Mesothelial cell of epicardium (in vitro differentiated cells): ENCODE measurements at regions not wholly inside any gene's neighbourhood (a gene's known extent, or its start where the extent isn't known, plus 50 kb on each side); places are given as distances from the start of the nearest gene placed in this dataset.
"Not testable (repeated sequence)": the region's sequence is repeated elsewhere in the genome, so short reads cannot be mapped to it uniquely, and the experiment has no call there.

ENCODE experiments used
- DNase-seq, 2 experiments: peaks; one replicate each; pipeline ENCODE4 v3.0.0; 2021; ENCODE audit warnings: low spot score in 2 of 2; ENCODE audit not compliant: unreplicated experiment in 2 of 2
- H3K27ac Mint-ChIP-seq: 2 replicates; pipeline ENCODE4 v1.8.0; 2021; ENCODE audit warnings: mixed read lengths
- H3K27me3 Mint-ChIP-seq: 2 replicates; pipeline ENCODE4 v1.8.0; 2021; ENCODE audit warnings: low read depth, mixed read lengths
- H3K36me3 Mint-ChIP-seq: 2 replicates; pipeline ENCODE4 v1.8.0; 2021; ENCODE audit warnings: mixed read lengths
- H3K4me1 Mint-ChIP-seq: 2 replicates; pipeline ENCODE4 v1.8.0; 2021; ENCODE audit warnings: mixed read lengths
- H3K4me3 Mint-ChIP-seq: 2 replicates; pipeline ENCODE4 v1.8.0; 2021; ENCODE audit warnings: mild to moderate bottlenecking, moderate library complexity, mixed read lengths
- H3K9me3 Mint-ChIP-seq: 2 replicates; pipeline ENCODE4 v1.8.0; 2021; ENCODE audit warnings: mixed read lengths
- CTCF ChIP-seq: fragments of 200-600 bp; sonication (generic); IDR thresholded peaks from one replicate; pipeline ENCODE4 v1.5.0; 2021; ENCODE audit warnings: antibody characterized with exemption; ENCODE audit not compliant: unreplicated experiment

GRCh38 chr6:118719351-118720124 is 68.1 kb upstream of the CEP85L start:
- H3K36me3 Mint-ChIP-seq: no peaks in the 10 kb centered on the region
- no peak for TF ChIP-seq CTCF
- H3K9me3 Mint-ChIP-seq: no peaks in the 10 kb centered on the region
- no peak for DNase-seq
- no peak overlapping the region for H3K4me3 Mint-ChIP-seq
- H3K27ac Mint-ChIP-seq: peak overlapping the region; percentile 58
- no peaks in the 10 kb centered on the region for H3K27me3 Mint-ChIP-seq
- H3K4me1 Mint-ChIP-seq: peaks cover 10% of the 10 kb centered on the region

- Mint-ChIP-seq H3K36me3 (no peaks in the 10 kb centered on the region), H3K4me1 (peaks cover 10% of the 10 kb centered on the region), H3K9me3 (no peaks in the 10 kb centered on the region), H3K4me3 (no peak overlapping the region), H3K27ac (no peak overlapping the region), H3K27me3 (no peaks in the 10 kb centered on the region)
- TF ChIP-seq CTCF: no peak
- no peak for DNase-seq
These were observed 67.5 kb upstream of the CEP85L start for GRCh38 chr6:118718903-118719302.

GRCh38 chr6:118718297-118718696 is 66.9 kb upstream of the CEP85L start:
- no peak for DNase-seq
- H3K4me1 Mint-ChIP-seq: peaks cover 10% of the 10 kb centered on the region
- H3K36me3 Mint-ChIP-seq: no peaks in the 10 kb centered on the region
- H3K27me3 Mint-ChIP-seq: no peaks in the 10 kb centered on the region
- no peak overlapping the region for H3K4me3 Mint-ChIP-seq
- H3K9me3 Mint-ChIP-seq: no peaks in the 10 kb centered on the region
- no peak overlapping the region for H3K27ac Mint-ChIP-seq
- TF ChIP-seq CTCF: no peak

- Mint-ChIP-seq H3K4me1 (peaks cover 10% of the 10 kb centered on the region), H3K36me3 (no peaks in the 10 kb centered on the region), H3K27me3 (no peaks in the 10 kb centered on the region), H3K9me3 (no peaks in the 10 kb centered on the region), H3K4me3 (no peak overlapping the region), H3K27ac (no peak overlapping the region)
- no peak for DNase-seq
- no peak for TF ChIP-seq CTCF
These were observed 65.7 kb upstream of the CEP85L start for GRCh38 chr6:118717106-118717505.

- H3K36me3 Mint-ChIP-seq, H3K9me3 Mint-ChIP-seq, H3K4me1 Mint-ChIP-seq: not testable (repeated sequence)
These were observed 64.5 kb upstream of the CEP85L start for GRCh38 chr6:118715907-118716306.

GRCh38 chr6:118715376-118715775 is 64.0 kb upstream of the CEP85L start:
- H3K27me3 Mint-ChIP-seq: no peaks in the 10 kb centered on the region
- H3K27ac Mint-ChIP-seq: no peak overlapping the region
- no peak overlapping the region for H3K4me3 Mint-ChIP-seq
- H3K9me3 Mint-ChIP-seq: no peaks in the 10 kb centered on the region
- no peak for DNase-seq
- H3K4me1 Mint-ChIP-seq: peaks cover 10% of the 10 kb centered on the region
- no peak for TF ChIP-seq CTCF
- no peaks in the 10 kb centered on the region for H3K36me3 Mint-ChIP-seq

More at GRCh38 chr6:118715907-118716306, 64.5 kb upstream of the CEP85L start:
- H3K27ac Mint-ChIP-seq, H3K4me3 Mint-ChIP-seq, H3K27me3 Mint-ChIP-seq, DNase-seq: not testable (repeated sequence)
